ENCODE measurements at regions not wholly inside any gene's neighbourhood (a gene's known extent, or its start where the extent isn't known, plus 50 kb on each side); places are given as distances from the start of the nearest gene placed in this dataset.

- TF ChIP-seq ZNF26 (tag by site-specific recombination; IDR thresholded peaks at IDR 0.05), result no peak
- TF ChIP-seq ZBTB7A (tag by site-specific recombination; IDR thresholded peaks at IDR 0.05; ENCODE audit: low read depth), result no peak
- no peak for TF ChIP-seq MEIS1 (CRISPR knock-in tag; IDR thresholded peaks at IDR 0.05; ENCODE audit: borderline replicate concordance)
- TF ChIP-seq INSM2 (tag by site-specific recombination; IDR thresholded peaks at IDR 0.05), result no peak
- TF ChIP-seq ZNF18 (tag by site-specific recombination; IDR thresholded peaks at IDR 0.05), result no peak
- TF ChIP-seq ZNF292 (tag by site-specific recombination; IDR thresholded peaks at IDR 0.05; ENCODE audit: borderline replicate concordance, low read depth), result no peak
Observed at GRCh38 chr1:95467036-95467435, 233.0 kb downstream of the RWDD3 start (continued).

GRCh38 chr1:95475686-95476457 is 241.9 kb downstream of the RWDD3 start:
- TF ChIP-seq ZNF510 (tag by site-specific recombination; IDR thresholded peaks at IDR 0.05; ENCODE audit: insufficient replicate concordance), result no peak
- no peak for TF ChIP-seq ATF2 (tag by site-specific recombination; IDR thresholded peaks at IDR 0.05; ENCODE audit: low read depth)
- no peak for TF ChIP-seq SCRT1 (tag by site-specific recombination; IDR thresholded peaks at IDR 0.05; ENCODE audit: borderline replicate concordance)
- TF ChIP-seq ZSCAN30 (tag by site-specific recombination; IDR thresholded peaks at IDR 0.05), result no peak
- TF ChIP-seq ZNF777 (tag by site-specific recombination; IDR thresholded peaks at IDR 0.05; ENCODE audit: borderline replicate concordance), result no peak
- TF ChIP-seq ZNF2 (tag by site-specific recombination; IDR thresholded peaks at IDR 0.05), result no peak
- Histone ChIP-seq H3K27ac (ENCODE audit: extremely low read depth, low read depth, low read length) (no peak overlapping the region), H3K4me1 (ENCODE audit: control insufficient read depth, insufficient read depth, low read length) (no peaks in the 10 kb centered on the region), H3K4me3 (ENCODE audit: low read depth, low read length) (no peak overlapping the region), H3K36me3 (ENCODE audit: control insufficient read depth in 2 of 2, insufficient read depth in 1 of 2, low read length in 2 of 2) (no peaks in the 10 kb centered on the region), H3K9me3 (ENCODE audit: control insufficient read depth, insufficient read depth, low read depth, low read length) (no peaks in the 10 kb centered on the region)
- CTCF ChIA-PET, result no interaction called here
- POLR2A ChIA-PET, result no interaction called here

GRCh38 chr1:95496307-95496706 is 262.3 kb downstream of the RWDD3 start:
- Histone ChIP-seq H3K4me1 (ENCODE audit: control insufficient read depth, insufficient read depth, low read length) (no peaks in the 10 kb centered on the region), H3K4me3 (ENCODE audit: low read depth, low read length) (no peak overlapping the region), H3K9me3 (ENCODE audit: control insufficient read depth, insufficient read depth, low read depth, low read length) (no peaks in the 10 kb centered on the region), H3K27ac (ENCODE audit: extremely low read depth, low read depth, low read length) (no peak overlapping the region), H3K36me3 (ENCODE audit: control insufficient read depth in 2 of 2, insufficient read depth in 1 of 2, low read length in 2 of 2) (no peaks in the 10 kb centered on the region)
- CTCF ChIA-PET, result no interaction called here
- POLR2A ChIA-PET, result no interaction called here
- no peak for TF ChIP-seq ZNF660 (tag by site-specific recombination; IDR thresholded peaks at IDR 0.05)
- no peak for TF ChIP-seq ZNF423 (tag by site-specific recombination; IDR thresholded peaks at IDR 0.05)
- TF ChIP-seq ZNF239 (tag by site-specific recombination; IDR thresholded peaks at IDR 0.05), result no peak
- TF ChIP-seq ZNF18 (tag by site-specific recombination; IDR thresholded peaks at IDR 0.05), result no peak
- no peak for TF ChIP-seq ZBTB8A (tag by site-specific recombination; IDR thresholded peaks at IDR 0.05)
- TF ChIP-seq PATZ1 (tag by site-specific recombination; IDR thresholded peaks at IDR 0.05), result no peak
- TF ChIP-seq ZNF792 (tag by site-specific recombination; IDR thresholded peaks at IDR 0.05), result no peak

Data from HEK293 (cell line).